HG03342 (cell line): ENCODE measurements at regions not wholly inside any gene's neighbourhood (a gene's known extent, or its start where the extent isn't known, plus 50 kb on each side); places are given as distances from the start of the nearest gene placed in this dataset.

Source experiments
- ATAC-seq: cut with Tn5 transposase; IDR thresholded peaks from one replicate; pipeline ENCODE4 v1.9.1; 2021; ENCODE audit warnings: mild to moderate bottlenecking, moderate library complexity; ENCODE audit not compliant: unreplicated experiment

DNA sequence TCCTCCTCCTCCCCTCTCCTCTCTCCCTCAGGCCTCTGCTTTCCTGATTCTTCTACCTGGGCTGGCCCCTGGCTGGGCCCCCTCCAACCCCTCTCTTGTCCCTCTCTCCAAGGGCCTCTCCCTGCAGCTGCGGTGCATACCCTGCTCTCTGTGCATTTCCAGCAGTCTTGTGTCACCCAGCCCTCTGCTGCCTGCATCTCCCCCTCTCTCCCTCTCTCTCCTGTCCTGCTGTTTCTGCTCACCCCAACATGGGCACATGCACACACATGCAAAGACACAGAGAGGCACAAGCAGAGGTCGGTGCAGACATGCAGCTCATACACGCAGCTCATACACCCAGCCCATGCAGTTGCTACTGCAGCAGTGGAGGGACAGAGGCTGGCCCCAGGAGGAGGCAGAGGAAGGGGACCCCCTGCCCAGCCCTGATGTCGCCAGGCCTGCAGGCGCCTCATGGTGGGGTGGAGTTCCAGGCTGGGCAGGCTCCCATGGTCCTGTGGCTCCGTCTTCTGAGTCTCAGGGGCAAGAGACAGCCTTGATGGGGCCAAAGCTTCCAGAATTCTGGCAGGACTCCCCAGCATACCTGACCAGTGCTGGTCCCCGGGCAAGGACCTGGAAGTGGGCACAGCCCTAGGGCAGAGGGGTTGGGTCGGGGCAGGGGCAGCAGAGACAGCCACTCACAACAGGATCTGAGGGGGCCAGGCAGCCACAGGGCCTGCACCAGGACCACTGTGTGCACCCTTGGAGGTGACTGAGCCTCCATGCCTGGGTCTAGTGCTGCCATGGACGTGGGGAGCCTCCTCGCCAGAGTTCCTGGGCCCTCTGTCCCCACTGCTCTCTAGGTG is 216.9 kb downstream of the C9orf50 start:
- ATAC-seq: no peak

DNA sequence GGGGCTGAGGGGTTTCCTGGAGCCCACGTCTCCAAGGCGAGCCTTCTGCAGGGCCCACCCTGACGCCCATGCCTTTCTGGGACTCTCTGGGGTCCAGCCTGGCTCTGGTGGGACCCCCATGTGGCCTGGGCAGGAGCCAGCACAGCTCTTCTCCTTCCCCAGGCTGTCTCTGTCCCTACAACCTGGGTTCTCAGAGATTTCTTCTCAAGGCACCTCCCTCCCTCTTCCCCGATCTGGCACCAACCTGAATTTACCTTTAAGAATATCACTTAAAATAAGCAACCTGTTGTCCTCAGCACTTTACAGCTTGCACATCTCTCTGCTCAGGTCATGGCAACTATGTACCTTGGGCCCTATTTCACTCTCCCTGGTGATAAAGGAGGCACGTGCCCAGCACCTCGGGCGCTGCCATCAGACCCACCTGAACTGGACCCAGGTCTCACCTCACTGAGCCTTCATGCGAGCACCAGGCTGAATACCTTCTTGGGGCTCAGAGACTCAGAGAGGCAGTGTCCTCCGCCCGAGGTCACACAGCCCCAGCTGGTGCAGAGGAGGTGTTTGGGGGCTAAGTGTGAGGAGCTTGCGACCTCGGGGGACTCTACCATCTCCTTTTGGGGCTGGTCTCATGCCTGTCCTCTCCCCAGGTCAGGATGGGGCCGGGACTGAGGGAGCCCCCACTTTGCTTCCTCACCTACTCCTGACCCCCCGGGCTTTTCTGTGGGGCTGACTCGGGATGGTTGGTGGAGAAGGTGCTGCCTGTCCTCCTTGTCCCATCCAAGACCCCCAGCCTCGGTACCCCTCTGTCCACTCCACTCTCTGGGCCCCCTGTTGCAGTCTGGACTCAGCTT is 217.7 kb downstream of the C9orf50 start:
- ATAC-seq: no peak

DNA sequence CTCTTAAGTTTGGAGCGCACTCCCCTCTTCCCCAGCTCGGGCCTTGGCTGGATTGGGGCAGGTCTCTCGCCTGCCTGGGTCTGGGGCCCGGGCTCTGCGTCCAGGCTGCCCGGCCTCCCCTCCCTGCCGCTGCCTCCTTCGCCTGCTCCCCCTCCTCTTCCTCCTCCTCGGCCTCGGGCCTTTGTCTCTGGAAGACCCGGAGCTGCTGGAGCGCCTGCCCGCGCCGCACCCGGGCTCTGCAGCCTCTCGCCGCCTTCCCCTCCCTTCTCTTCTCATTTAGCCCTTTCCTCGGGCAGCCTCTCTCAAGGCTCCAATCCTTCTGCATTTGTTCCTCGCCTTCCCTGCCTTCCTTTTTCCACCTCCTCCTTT is 218.5 kb downstream of the C9orf50 start:
- ATAC-seq: no peak

DNA sequence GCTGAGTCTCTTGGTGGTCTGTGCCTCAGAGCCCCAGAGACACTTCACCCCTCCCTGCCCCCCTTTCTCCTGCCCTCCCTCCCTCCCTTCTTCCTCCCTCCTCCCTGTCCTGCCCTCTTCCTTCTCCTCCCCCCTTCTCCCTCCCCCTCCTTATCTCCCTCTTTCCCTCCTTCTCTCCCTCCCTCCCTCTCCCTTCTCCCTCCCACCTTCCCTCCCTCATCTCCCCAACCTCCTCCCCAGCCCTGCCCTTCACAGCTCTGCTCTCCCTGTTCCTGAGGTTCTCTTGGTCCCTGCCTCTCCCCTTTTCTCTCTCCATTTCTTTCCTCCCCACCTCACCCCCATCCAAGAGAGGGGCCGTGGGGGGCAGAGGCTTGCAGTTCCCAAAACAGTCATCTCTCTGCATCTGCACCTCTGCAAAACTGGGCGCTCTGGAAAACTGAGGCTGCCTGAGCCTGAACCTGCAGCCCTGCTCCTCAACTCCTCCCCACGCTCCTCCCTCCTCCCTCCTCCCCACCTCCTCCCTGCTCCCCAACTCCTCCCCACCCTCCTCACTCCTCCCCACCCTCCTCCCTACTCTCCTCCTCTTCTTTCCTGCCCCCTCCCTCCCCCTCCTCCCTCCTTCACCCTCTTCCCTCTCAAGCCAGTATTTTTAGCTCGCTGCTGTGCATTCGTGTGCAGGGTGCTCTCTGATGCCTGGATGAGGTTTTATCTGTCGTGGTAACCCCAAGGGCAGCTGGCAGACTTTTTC is 219.1 kb downstream of the C9orf50 start:
- ATAC-seq: no peak

DNA sequence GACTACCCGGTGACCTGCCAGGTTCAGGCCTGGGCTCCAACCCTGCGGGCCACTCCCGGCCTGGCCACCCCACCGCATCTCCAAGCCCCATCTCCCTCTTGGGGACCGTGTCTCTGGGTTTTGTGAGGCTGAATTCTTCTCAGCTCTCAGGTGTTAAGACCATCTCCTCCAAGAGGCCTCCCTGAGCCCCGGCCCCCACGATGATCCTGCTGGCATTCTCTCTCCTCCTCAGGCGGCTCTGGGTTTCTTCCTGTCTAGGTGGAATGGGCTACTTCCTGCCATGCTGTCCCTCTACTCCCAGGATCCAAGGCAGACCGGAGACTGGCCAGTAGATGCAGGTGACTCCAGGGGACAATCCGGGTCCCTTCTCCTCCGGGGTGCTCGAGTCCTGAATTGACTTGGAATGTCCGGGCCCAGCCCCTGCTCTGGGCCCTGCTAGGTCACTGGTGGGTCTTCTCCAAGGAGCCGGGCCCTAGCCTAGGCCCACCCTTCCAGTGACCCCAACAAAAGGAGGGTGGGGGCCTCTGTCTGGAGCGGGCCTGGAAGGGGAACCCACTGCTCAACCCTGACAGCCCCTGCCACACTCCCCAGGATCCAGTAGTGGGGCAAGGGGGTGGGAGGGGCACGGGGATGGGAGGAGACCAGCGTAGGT is 219.8 kb downstream of the C9orf50 start:
- no peak for ATAC-seq

DNA sequence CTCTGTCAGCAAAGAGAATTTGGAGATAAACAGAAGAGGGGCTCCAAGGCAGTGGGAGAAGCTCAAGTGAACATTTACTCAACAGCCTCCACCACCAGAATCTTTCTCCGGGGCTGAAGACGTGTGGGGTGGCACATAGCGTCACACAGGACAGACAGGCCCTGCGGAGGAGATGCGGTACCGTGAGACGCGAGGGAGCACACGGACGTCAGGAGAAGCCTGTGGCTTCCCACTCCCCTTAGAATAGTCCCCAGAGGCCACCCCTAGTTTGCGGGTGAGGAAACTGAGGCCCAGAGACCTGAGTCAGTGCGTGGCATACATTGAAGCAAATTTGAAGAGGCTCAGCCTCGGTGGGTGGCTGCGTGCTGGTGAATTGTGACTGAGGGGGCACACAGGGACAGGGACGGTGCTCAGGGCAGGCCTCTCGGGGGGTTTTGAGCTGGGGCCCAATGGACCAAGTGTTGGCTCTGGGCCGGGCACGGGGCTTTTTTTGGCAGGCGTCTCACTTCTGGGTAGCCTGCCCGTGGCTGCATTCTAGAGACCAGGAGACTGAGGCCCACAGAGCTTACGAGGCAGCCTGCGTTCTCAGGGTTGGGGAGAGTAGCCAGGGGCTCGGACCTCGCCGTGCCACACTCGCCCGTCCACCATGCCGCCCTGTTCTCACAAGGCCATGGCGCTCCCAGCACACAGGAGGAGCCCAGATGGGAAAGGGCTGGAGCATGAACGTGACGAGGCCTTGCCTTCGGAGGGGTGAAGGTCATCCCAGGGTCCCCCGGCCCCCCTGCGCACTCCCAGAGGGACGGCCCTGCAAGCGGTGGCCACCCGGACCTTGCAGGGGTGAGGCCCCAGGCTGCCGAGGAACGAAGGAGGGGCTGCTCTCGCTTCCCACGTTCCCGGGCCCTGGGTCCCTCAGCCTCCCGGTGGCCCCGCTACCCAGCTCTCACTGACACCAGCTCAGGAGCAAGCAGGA is 220.6 kb downstream of the C9orf50 start:
- ATAC-seq: no peak

DNA sequence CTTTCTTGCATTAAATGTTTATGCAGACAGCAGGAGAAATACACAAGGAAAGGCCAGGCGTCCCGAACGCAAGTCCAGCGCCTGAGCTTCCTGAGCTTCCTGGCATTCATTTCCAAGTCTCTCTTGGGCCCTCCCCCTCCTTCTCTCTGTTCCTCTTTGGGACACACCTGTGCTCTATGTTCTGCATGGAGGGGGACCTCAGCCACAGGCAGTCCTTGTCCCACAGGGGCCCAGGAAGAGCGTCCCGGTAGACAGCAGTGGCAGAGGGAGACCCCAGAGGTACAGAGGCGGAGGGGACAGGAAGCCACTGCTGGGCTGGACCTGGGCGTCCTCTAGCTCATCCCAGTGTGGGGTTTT is 221.3 kb downstream of the C9orf50 start:
- ATAC-seq: no peak

DNA sequence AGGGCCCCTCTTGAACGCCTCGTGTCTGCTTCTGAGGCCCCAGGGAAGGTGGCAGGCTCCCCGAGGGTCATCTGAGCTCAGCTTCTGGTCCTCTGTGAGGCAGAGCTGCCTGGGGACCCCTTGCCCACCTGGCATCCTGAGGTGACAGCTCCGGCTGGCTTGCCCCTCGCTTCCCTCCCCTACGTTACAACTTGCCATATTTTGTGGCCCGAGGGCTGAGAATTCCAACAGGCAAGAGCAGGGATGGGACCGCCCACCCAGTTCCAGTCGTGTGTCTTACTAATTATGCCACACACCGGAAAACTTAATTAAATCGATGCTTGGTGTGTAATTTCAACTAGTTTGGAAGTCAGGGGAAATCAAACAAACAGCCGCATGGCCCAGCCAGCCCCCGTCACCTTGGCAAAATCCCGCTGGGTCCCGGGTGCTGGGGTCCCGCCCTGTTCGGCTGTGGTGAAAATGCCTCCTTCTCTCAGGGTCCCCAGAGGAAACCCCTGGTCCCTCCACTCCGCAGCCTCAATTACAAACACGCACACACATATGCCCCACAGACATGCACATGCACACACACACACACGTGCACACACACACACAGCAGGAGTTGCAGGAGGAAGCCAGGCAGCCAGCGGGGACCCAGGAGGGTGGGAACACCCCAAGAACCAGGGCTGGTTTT is 221.0 kb upstream of the IER5L start:
- no peak for ATAC-seq

DNA sequence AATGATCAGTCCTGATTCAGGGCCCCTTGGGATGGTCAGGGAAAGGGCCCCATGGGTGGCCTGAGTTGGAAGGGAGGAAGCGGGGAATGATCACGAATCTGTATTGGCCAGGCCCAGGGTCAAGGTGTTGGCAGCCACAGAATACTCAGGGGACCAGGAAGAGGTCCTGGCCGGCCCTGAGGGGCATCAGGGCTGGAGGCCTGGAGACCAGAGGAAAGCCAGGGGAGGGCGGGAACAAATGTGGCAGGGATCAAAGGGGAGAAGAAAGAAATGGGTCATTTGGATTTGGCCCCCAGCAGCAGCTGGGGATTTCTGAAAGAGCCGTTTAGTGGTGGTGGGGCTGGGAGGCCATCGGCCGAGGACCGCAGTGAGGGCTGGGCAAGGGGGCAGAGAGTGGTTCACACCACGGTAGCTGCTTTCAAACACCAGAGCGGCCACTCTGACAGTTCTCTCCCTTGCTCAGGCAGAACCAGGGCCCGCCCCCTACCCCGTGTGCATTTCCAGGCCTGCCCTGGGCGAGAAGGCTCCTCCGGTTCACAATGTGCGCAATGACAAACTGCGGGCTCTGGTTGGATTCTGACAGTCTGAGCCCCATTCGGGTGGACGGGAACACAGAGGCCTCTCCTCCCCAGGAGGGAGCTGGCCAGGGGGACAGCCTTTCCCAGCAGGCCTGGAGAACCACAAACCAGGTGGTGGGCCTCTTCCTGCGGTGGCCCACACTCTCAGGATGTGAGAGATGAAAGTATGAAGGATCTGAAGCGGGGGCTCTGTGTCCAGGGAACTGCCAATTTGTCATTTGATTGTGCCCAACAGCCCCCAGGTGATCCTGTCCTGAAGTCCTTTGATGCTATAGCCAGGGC is 220.3 kb upstream of the IER5L start:
- ATAC-seq: no peak

DNA sequence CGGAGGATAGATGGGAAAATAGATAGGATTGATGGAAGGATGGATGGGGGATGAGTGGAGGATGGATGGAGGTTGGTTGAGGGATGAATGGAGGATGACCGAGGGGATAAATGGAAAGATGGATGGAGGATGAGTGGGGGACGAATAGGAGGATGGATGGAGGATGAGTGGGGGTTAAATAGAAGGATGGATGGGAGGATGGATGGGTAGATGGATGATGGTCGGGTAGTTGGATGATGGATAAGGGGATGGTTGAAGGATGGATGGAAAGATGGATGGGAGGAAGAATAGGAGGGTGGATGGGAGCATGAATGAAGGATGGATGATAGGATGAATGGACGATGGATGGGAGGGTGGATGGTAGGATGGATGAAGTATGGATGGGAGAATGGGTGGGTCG is 219.3 kb upstream of the IER5L start:
- no peak for ATAC-seq

DNA sequence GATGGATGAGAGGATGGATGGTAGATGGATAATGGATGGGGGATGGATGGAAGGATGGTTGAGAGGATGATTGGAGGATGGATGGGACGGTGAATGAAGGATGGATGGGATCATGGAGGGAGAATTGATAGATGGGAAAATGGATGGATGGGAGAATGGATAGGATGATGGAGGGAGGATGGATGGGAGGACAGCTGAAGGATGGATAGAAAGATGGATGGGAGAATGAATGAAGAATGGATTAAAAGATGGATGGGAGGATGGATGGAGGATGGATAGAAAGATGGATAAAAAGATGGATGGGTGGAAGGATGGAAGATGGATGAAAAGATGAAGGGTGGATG is 218.3 kb upstream of the IER5L start:
- ATAC-seq: no peak

DNA sequence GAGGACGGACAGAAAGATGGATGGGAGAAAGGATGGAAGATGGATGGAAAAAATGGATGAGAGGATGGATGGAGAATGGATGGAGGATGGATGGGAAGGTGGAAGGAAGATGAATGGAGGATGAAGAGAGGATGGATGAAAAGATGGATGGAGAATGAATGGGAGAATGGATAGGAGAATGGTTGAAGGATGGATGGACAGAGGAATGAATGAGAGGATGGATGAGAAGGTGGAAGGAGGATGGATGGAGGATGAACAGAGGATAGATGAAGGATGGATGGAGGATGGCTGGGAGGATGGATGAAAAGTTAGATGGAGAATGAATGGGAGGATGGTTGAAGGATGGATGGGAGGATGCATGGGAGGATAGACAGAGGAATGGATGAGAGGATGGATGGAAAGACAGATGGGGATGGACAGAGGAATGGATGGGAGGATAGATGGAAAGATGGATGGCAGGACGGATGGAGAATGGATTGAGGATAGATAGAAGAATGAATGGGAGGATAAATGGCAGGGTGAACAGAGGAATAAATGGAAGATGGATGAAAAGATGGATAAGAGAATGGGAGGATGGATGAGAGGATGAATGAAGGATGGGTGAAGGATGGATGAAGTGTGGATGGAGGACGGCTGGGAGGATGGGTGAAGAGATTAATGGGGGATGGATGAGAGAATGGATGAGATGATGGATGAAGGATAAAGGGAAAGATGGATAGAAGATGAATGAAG is 217.7 kb upstream of the IER5L start:
- ATAC-seq: no peak

DNA sequence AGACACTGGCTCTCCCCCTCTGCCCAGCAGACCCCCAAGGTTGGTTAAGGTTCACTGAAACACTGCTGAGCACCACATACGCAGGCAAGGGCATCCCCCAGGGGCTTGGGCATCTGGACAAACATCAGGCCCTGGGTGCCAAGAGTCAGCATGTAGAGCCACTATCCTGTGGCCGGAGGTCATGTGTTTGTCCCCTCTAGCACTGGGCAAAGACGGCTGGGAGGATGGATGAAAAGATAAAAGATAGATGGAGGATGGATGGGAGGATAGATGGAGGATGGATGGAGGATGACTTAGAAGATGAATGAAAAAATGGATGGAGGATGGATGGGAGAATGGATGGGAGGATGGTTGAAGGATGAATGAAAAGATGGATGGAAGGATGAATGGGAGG is 216.8 kb upstream of the IER5L start:
- no peak for ATAC-seq

DNA sequence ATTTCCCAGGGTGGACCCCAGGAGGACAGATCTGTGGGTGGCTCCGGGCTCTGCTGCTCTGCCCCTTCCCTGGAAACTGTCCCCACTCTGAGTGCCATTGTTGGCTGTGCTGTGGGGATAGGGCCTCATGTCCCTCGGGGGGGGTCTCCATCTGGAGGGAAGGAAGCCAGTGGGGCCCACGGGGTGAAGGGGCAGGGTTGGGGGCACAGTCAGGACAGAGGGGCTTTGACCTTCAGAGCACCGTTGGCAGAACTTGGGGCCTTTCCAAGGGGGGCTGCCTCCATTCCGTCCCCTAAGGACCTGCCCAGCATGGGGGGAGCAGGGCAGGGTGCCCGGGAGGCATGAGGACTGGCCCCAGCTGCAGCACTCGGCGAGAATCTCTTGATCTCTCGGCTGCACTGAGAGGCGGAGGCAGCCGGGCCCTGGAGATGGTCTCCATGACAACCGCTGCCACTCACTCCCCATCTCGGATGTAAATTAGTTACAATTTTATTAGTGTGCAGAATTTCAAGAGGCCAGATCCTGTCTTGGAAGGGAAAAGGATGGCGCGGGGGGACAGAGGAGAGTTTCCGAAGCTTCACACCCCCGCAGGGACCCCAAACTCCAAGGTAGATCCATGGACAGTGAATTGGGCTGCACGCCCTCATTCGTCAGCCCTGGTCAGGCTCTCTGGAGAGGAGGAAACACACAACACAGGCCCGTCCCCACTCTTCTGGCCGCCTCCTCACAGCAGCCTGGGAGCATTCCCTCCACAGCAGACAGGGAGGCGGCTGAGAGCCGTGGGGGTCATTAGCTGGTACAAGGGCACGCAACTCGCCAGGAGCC is 216.2 kb upstream of the IER5L start:
- no peak for ATAC-seq

DNA sequence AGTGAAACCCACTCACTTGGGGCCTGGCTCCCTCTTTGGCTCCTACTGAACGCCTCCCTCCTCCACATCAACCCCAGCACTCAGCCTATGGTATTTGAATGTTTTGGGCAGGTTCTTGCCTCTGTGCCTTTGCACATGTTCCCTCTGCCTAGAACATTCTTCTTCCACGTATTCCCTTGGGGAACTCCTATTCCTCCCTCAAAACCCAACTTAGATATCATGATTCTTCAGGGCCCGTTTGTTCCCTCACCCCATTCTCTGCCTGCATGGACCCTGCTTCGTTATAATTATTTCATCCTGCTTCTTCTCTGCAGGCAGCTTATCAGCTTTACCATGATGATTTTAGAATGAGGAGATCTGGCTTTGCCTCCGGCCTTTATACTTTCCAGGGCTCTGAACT is 215.0 kb upstream of the IER5L start:
- ATAC-seq: no peak

DNA sequence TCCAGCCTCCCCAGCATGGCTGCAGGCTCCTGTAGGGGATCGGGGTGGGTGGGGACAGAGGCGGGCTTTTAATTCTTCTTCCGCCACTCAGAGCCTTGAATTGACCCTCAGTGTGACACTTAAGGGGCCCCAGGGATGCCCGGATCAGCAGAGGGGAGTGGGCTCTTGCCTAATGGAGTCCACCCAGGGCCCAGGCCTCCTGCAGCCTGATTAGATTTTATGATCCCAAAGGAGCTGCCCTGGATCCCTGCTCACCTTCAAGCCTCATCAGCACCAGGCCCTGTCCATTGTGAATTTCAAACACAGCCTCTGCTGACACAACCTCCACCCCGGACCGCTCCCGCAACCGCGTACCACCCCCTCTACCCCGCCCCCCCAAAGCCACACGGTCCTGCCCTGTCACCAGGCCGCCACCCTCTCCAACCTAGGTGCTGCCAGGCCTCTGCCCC is 214.1 kb upstream of the IER5L start:
- ATAC-seq: no peak

DNA sequence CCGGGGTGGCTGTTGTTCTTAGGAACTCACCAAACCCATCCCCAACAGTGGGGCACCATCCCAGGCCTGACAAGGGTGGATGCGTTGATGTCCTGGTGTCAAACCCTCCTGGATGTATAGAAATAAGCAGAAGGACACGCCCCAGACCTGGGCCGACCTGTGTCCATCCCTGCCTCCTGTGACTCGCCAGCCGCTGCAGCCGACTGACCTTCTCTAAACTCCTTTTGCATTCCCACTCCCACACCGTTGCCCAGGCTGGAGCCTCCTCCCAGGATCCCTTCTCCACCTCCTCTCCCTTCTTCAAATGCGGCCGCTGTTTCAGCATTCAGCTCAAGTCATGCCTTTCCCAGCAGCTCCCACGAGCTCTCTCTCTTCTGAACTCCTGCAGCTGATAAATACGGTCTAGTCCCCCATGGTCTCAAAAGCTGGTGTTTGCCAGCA is 213.2 kb upstream of the IER5L start:
- no peak for ATAC-seq
